T-helper 9 cell (primary cell): ENCODE measurements at regions not wholly inside any gene's neighbourhood (a gene's known extent, or its start where the extent isn't known, plus 50 kb on each side); places are given as distances from the start of the nearest gene placed in this dataset.

Experiments
- DNase-seq: peaks from one replicate; pipeline ENCODE4 v3.0.0-alpha.2; 2020

DNA sequence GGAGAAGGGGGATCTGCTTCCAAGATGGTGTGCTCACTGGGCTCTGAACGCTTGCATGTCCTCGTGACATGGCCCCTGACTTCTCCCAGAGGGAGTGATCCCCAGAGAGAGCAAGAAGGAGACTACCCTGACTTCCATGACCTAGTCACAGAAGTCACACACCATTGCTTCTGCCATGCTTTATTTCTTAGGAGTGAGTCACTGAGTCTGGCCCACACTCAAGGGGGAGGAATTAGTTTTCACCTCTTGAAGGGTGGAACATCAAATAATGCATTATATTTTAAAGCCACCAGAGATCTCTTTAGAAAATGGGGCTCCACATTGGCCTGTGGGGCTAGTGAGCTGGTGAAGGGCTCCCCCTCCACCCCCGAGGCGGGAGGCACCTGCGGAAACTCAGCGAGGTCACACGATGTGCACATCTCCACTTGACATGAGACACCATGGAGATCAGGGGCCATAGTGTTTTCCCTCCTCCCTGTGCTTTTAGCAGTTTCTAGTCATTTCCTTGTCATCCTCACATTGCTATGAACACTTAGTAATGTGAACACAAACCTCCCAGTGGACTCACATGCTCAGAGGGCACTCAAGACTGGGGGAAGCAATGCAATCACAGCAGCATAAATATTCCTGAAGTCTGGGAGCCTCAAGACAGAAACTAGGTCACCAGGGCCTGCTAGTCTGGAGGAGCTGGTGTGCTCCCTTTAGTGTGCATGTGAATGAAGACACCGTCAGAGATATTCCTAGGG is 87.4 kb upstream of the FZD10 start:
- no peak for DNase-seq

DNA sequence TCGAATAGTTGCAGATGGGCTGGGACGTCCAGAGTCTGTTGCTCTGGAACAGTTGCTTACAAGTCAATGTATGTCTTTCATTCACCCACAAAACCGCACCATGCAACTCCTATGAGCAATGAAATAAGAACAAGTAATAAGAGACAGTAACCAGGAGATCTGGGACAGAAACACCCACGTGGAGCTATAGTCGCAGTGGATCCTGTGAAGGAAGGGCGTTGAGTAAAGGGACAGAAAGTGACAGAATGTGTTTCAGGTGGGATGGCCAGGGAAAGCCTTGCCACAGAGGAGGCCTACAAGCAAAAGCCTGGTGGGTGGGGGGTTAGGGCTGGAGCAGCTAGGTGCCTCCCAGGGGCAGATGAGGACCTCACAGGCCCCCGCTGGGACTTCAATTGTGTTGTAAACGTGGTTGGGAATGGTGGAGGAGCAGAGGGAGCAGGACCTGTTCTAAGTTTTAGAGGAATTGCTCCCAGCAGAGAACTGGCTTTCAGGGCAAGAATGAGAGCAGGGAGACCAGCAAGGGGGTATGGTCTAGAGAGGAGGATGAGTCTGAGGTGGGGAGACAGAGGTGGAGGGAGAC is 86.7 kb upstream of the FZD10 start:
- no peak for DNase-seq

DNA sequence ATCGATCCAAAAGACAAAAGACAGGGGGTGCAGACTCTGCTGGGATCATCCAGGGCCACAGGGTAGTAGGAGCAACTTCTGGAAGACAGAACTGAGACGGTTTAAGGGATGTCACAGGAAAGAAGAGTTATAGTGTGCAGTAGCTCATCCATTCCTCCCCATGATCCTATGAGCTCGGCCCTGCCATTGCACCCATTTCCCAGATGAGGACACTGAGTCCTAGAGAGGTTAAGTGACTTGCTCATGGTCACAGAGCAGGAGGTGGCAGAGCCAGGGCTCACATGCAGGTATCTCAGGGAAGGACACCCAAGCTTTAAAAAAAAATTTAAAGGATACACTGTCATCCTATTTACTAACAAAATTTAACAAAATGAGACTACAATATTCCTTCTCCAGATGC is 86.1 kb upstream of the FZD10 start:
- DNase-seq: no peak

DNA sequence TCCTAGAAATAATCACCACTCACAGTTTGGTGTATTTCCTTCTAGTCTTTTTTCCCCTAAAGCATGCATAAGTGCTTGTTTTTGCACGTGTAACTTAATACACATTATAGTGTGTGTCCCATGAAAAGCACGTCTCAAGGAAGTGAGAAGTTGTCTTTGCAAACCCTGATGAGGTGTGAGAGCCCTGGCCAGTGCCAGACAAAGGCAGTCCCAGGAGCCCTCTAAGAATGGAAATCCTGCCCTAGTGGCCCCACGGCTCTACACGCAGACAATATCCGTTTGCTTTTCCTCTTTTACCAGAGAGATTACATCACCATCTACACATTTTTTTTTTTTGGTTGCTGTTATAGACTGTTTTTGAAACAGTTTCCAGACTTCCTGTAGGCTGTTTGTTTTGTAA is 85.5 kb upstream of the FZD10 start:
- no peak for DNase-seq

DNA sequence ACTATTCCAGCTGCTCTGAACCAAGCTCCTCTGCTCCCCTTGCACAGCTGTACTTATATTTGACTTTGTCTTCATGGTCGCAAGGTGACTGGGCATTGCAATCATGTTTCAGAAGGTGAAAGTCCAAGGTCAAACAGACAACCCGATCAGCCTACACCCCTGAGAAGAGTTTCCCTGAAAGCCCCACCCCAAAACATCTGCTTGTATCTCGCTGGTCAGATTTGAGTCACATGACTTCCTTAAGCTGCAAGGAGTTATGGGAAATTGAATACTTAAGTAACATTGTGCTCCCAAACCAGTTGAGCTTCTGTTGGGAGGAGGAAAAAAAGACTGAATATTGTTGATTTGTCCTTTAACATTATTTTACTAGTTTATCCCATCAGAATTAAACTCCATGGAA is 83.4 kb upstream of the FZD10 start:
- no peak for DNase-seq

DNA sequence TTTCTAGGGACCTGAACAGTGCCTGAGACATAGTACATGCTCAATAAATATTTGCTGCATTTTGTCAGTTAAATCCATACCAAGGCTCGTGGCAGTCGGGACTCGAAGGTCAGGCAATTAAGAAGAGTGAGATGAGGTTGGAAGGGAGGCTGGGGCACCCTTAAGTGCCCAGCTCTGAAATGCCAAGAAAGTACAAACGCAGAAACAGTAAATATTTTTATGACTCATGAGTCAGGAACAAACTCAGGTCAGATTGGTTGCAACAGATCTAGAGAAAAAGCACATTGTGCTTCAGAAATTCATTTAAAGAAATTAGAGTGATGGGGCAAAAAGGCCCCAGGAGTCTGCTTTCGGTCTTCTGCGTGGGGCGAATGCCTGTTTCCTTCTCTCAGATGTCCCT is 83.0 kb upstream of the FZD10 start:
- DNase-seq: no peak

DNA sequence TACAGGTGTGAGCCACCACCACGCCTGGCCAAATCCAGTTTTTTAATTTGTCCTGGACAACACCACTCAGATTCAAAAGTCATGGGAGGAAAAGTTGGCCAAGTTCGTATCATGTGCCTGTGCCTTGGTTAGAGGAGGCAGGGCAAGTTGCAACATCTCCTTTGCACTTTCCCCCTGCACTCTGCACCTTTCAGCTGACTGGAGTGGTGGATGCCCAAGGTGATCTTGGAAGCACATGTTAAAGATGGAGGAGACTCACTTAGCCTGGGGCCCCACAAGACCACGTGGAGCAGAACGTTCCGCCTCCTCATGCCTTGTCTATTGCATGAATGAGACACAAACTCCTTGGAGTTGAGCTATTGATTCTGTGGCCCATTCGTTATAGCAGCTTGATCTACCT is 82.1 kb upstream of the FZD10 start:
- DNase-seq: no peak

DNA sequence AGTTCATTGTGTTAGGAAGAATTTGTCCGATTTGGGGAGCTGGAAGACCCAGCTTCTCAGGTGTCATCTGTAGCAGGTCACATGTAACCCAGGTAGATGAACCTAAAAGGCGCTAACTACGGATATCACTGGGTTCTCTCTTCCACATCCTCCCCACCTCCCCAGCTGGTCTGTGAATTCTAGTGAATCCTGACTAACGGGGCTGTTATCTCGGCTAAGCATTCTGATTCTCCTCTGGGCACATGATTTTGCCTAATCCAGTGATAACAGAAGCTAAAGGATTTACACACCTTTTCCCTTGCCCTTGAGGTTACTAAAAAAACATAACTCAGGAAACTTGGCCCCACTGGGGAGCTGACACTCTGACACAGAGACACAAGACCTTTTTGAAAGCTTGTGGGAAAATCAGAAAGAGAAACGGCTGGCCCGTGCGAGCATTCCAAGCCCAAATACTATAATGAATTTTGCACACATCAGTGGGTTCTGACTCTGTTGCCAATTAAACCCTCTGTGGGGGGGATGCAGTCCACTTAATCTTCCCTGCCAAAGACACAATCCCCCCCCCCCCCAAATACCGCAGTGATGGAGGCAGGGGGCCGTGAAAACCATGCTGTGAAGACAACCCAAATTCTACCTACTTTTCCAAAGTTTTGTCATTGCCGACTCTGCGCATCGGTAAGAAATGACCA is 81.0 kb upstream of the FZD10 start:
- DNase-seq: no peak

DNA sequence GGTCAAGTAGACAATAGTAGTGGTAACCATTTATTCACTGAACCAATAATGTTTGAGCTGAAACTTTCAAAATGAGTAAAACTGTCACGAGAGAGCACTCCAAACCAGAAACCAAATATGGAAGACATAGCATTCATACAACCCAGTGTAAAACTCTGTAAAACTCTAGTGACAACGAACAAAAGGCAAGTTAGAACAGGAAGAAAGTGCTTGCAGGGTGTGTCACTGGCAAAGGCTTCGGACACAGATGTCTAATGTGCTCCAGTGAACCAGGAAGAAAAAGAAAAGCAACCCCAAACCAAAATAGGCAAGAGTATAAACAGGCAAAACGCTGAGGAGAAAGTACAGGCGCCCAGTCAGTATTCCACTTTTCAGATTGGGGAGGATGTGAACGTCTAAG is 79.3 kb upstream of the FZD10 start:
- no peak for DNase-seq

DNA sequence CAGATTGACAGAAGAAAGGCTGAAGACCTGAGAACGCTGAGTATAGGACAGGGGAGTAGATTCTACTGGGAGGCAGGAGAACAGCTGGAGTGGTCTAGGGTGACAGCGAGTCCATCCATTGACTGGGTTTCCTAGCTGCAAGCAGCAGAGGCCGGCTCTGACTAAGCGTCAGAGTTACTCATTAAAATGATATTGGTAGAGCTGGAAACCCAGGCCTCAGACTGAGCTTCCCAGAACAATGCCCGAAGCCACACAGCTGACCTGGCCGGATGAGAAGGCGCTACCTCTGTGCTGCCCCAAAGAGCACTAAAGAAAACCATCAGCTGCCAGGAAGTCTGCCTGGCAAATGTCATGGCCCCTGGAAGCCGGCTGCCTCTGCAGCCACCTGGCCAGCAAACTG is 78.5 kb upstream of the FZD10 start:
- no peak for DNase-seq

DNA sequence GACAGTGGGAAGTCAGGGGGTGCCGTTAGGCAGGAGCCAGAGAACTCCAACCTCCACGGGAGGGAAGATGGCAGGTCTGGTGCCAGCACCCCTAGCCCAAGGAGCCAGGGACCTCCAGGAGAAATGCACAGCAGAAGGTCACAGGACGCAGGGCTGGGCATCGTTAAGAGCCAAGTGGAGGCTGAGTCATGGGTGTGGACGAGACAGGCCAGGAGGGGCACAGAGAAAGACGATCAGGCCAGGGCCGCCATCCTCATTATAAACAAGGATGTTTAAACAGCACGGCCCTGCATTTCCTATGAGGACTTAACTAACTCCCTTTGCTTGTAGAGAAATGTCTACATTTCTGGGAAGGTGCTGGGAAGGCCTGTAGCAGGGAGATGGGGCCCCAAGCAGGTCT is 77.9 kb upstream of the FZD10 start:
- DNase-seq: no peak

DNA sequence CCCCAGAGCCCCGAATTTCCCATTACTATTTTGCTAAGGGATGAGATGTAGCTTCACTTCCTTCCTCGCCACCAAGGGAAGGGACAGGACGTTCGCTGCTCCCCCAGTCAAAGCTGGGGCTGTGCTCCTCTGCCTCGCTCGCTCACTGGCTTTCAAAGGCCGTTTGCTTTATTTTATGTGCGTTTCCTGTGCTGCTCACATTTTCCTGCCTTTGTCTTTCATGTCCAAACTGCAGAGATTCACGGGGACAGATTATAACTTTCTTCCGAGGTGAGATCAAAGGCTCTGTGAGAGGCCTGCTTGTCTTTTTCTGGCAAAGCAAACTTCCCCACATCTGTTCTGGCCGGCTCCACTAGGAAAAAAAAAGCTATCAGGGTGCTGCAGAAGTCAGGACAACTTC is 76.0 kb upstream of the FZD10 start:
- no peak for DNase-seq

DNA sequence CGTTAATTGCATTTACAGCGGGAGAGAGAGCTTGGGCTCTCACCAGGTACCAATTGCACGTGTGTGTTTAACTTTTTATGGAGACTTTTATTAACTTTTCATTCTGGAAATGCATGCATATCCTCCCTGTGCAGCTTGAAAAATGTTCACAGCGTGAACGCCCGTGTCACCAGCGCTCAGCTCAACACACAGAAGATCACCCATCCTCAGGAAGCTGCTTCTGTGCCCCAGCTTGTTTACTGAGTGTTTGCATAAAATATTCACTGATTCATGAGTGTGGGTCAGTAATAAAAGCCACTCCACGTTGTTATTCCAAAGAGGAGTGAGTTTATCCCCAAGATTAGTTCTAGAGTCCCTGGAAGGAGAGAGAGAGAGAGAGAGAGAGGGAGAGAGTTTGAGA is 75.5 kb upstream of the FZD10 start:
- no peak for DNase-seq

DNA sequence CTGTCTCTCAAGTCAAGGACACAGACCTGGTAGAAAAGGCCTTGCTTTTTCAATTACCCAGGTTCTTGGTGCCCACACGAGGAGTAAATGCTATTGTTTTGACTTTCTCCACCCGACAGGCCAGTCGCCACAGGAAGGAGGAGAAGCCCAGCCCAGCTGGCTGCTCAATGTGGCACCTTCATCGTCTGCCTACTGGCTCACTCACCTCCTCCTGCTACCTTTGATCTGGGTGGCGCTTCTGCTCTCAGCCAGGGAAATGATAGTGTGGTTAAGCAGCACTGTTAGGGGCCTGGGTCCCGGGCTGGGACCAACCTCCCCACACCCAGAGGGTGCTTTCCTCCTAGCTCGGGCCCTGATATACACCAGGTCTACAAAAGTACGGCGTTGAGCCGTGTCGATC is 75.0 kb upstream of the FZD10 start:
- no peak for DNase-seq

DNA sequence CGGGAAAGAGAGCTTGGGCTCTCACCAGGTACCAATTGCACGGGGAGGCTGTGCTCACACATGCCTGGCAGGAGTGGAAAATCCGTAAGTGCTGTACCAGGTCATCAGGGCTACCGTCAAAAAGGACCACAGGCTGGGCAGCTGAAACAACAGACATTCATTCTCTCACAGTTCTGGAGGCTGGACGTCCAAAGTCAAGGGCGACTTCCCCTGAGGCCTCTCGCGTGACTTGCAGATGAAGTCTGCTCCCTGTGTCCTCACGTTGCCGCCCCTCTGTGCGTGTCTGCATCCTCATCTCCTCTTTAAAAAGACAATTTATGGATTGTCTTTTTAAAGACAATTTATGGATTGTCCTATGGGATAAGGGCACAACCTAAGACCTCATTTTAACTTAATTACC is 73.8 kb upstream of the FZD10 start:
- DNase-seq: no peak

DNA sequence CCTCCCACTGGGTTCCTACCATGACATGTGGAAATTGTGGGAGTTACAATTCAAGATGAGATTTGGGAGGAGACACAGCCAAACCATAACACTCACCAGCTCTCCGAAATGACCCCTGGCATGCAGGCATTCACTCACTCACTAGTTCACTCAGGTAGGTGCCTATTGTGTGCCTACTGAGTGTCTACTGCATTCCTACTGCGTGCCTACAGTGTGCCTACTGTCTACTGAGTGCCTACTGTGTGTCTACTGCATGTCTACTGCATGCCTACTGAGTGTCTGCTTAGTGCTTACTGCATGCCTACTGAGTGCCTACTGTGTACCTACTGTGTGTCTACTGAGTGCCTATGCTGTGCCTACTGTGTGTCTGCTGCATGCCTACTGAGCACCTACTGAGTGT is 71.7 kb upstream of the FZD10 start:
- no peak for DNase-seq

DNA sequence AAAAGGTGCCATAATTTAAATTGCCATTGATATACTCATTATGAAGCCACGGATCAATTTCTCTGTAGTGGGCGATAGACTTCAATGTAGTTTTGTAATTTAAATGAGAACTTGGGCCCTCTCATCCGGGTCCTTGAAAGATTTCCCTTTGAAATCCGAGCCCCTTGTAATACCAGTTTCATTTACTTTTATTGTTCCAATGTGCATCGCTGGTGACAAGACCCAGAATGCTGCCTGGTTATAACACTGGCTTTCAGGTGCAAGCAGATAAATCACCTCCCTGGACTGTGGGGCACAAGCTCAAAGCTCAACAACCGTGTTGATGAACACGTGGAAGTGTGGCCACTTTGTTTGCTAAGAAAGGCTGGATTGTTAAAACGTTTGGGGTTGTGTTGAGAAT is 68.9 kb upstream of the FZD10 start:
- no peak for DNase-seq

DNA sequence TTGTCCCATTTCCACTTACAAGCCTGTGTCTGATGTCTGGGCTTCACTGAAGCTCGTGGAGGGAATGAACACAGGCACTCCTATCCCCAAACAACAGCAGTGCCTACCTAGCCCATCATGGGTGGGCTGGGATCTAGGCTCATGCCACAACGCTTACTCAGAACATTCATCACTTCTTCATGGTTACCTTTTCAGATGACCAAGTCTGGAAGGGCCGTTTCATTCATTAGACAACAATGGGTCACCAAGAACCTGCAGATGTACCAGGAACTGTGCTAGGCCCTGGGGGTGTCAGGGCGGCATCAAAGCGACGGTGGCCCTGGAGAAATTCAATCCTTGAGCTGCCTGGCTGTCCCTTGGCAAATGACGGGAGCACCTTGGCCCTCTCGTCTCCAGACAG is 64.9 kb upstream of the FZD10 start:
- no peak for DNase-seq

DNA sequence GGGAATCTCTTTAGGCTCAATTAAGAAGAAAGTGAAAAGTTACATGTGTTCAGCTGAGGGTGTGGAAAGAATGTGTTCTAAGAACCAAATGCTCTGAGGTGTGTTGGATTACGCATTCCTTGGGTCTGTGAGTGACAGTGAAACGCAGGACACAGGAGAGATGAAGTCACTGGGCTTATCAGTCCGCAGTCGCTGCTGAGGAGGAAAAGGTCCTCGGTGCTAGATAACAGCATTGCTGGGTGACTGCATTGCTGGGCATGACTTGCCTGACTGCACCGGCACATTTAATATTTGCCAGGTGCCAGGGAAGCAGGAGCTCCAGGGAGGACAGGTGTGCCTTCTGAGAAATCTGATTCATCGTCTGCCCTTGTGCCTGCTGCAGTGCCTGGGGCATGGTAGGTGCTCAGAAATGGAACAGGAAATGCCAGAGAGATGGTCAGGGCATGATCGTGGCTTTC is 64.4 kb upstream of the FZD10 start:
- DNase-seq: no peak

DNA sequence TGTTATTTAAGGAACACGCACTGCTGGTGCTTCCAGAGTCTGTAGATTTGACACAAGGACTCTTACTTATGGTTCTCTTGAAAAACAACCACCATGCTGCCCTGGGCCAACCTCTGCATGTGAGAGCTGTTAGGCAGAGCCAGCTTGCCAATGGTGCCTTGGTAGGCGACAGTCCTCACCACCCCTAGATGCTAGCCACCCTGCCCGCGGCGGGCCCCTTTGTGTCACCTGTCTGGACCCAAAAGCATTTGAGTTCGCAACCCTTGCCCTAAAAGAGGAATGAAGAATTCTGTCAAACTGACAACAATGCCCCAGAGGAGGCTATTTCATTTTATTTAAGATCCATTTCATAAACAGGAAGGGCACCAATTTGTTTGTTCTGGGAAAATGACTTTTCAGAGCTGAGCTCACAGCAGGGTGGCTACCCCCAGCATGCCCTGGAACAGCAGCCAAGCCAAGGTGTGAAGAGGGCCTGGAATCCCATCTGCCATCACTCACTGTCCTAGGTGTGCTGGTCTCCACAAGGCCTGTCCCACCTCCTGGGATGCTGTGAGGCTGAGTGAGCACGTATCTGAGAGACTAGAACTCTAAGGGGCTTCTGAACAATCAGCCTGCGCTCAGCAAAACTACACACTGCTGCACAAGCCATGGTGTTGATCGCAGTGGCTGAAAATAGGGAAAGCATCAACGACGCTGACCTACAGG is 63.8 kb upstream of the FZD10 start:
- DNase-seq: no peak

DNA sequence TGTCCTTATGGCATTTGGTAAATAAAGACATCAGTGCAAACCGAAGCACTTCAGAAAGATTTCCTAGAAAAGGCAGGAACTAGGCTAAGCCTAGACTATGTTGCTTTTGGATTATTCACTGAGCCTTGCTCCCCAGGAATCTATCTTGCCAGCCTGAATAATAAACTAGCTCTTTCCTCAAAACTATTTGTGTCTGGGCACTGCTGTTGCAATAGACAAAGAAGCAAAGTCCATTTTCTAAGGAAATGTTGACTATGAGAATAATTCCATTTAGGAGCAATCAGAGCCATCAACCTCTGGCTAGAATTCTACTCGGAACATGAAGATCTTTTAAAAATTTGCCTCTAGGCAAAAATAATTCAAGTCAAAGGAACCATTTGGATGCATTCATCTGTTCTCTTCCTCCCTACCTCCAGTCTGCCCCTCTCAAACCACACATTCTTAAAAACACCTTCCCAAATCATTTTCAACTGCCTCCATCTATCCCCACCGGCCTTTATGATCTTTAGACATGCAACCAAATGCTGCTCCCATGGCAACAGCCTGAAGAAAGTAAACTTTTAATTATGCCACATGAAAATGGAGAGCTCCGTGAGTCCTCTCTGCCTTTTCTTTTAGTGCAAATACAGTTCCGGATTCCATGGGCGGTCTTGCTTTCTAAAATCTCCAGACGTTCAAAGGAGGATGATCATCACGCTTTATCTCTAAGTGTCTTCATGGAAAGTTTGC is 61.5 kb upstream of the FZD10 start:
- DNase-seq: no peak

DNA sequence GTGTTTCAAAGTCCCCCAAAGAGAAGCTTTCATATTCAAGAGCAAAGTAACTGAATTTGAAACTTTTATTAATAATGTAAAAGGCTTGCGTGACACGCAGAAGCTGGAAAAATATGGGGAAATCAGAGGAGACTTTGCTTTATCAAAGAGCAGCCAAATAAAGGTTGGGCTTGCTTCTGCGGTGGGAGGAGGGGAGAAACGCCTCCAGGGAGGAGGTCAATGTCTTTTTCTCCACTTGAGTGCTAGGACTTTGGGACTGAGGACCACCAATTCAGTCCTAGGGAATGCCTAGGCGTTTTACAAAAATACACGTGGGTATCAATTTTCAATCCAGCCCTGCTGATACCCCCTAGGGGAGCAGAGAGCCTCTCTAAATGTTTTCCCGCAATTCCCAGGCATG is 60.9 kb upstream of the FZD10 start:
- DNase-seq: no peak

DNA sequence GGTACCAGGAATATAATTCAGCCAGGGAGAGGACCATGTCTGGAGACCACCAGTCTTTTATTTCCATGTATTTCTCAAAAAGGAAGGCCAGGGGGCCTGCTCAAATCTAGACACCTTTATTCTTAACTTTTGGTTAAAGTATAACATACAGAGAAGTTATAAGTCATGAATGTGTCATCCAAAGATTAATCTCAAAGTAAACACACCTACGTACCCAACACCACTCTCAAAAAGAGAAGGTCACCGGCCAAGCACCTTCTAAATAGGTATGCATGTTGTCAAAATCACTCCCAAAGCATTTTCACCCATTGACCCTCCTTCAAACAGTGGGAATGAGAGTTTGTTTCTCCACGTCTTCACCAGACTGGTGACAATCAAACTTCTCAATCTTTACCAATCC is 60.0 kb upstream of the FZD10 start:
- no peak for DNase-seq
